DOHH2 (cell line): ENCODE measurements at regions not wholly inside any gene's neighbourhood (a gene's known extent, or its start where the extent isn't known, plus 50 kb on each side); places are given as distances from the start of the nearest gene placed in this dataset.

ENCODE experiments used
- CTCF ChIP-seq: fragments of 200-600 bp; sonication (generic); IDR thresholded peaks from one replicate; pipeline ENCODE4 v1.5.1; 2014; ENCODE audit warnings: antibody characterized with exemption, mild to moderate bottlenecking, low read depth, low read length; ENCODE audit not compliant: poor library complexity, severe bottlenecking
- EZH2phosphoT487 ChIP-seq: fragments of 200-600 bp; sonication (generic); IDR thresholded peaks from 2 replicates; pipeline ENCODE4 v1.6.1; 2017; ENCODE audit warnings: borderline replicate concordance, mild to moderate bottlenecking, antibody characterized with exemption, low read length, moderate library complexity, mixed read lengths

- TF ChIP-seq CTCF (no peak), EZH2phosphoT487 (no peak)
Observed at GRCh38 chr13:47038188-47038587, 141.3 kb upstream of the HTR2A start.
